ENCODE measurements at regions not wholly inside any gene's neighbourhood (a gene's known extent, or its start where the extent isn't known, plus 50 kb on each side); places are given as distances from the start of the nearest gene placed in this dataset.
A peak's percentile ranks its signal among the peaks of the same experiment; 100 is the strongest.
"Not testable (repeated sequence)": the region's sequence is repeated elsewhere in the genome, so short reads cannot be mapped to it uniquely, and the experiment has no call there.

GRCh38 chr14:55846826-55847446, 266.9 kb downstream of the KTN1 start:
- DNase-seq (ENCODE audit: low read depth in 2 of 2), result no peak

- peak; percentile 63 for DNase-seq (ENCODE audit: low read depth in 2 of 2)
Observed at GRCh38 chr14:55847766-55848165, 267.8 kb downstream of the KTN1 start.

- DNase-seq (ENCODE audit: low read depth in 2 of 2), result no peak
Observed at GRCh38 chr14:55848964-55849363, 269.0 kb downstream of the KTN1 start.

- DNase-seq (ENCODE audit: low read depth in 2 of 2), result no peak
Observed at GRCh38 chr14:55849833-55850232, 268.4 kb upstream of the PELI2 start.

GRCh38 chr14:55850825-55851241, 267.4 kb upstream of the PELI2 start:
- peak; percentile 37 to 45 for DNase-seq (ENCODE audit: low read depth in 2 of 2)

GRCh38 chr14:55851301-55851700, 266.9 kb upstream of the PELI2 start:
- DNase-seq (ENCODE audit: low read depth in 2 of 2), result no peak

GRCh38 chr14:55851961-55852360, 266.2 kb upstream of the PELI2 start:
- no peak for DNase-seq (ENCODE audit: low read depth in 2 of 2)

GRCh38 chr14:55855751-55856150, 262.5 kb upstream of the PELI2 start:
- no peak for DNase-seq (ENCODE audit: low read depth in 2 of 2)

GRCh38 chr14:55858604-55859003, 259.6 kb upstream of the PELI2 start:
- no peak for DNase-seq (ENCODE audit: low read depth in 2 of 2)

GRCh38 chr14:55861561-55861960, 256.6 kb upstream of the PELI2 start:
- not testable (repeated sequence) for DNase-seq (ENCODE audit: low read depth in 2 of 2)

- DNase-seq (ENCODE audit: low read depth in 2 of 2), result no peak
Observed at GRCh38 chr14:55864890-55865655, 253.1 kb upstream of the PELI2 start.

GRCh38 chr14:55867311-55867710, 250.9 kb upstream of the PELI2 start:
- DNase-seq (ENCODE audit: low read depth in 2 of 2), result no peak

GRCh38 chr14:55867719-55868118, 250.5 kb upstream of the PELI2 start:
- no peak for DNase-seq (ENCODE audit: low read depth in 2 of 2)

- DNase-seq (ENCODE audit: low read depth in 2 of 2), result no peak
Observed at GRCh38 chr14:55869397-55870049, 248.7 kb upstream of the PELI2 start.

GRCh38 chr14:55873169-55873568, 245.0 kb upstream of the PELI2 start:
- no peak for DNase-seq (ENCODE audit: low read depth in 2 of 2)

GRCh38 chr14:55874785-55875184, 243.4 kb upstream of the PELI2 start:
- DNase-seq (ENCODE audit: low read depth in 2 of 2), result no peak

- DNase-seq (ENCODE audit: low read depth in 2 of 2), result peak in 1 of 2 experiments; percentile 10
Observed at GRCh38 chr14:55877942-55878341, 240.3 kb upstream of the PELI2 start.

- DNase-seq (ENCODE audit: low read depth in 2 of 2), result peak; percentile 29 to 40
Observed at GRCh38 chr14:55881577-55882241, 236.5 kb upstream of the PELI2 start.

- no peak for DNase-seq (ENCODE audit: low read depth in 2 of 2)
Observed at GRCh38 chr14:55884819-55885218, 233.4 kb upstream of the PELI2 start.

GRCh38 chr14:55889124-55889523, 229.1 kb upstream of the PELI2 start:
- DNase-seq (ENCODE audit: low read depth in 2 of 2), result no peak

GRCh38 chr14:55891692-55892091, 226.5 kb upstream of the PELI2 start:
- DNase-seq (ENCODE audit: low read depth in 2 of 2), result no peak

GRCh38 chr14:55892906-55893305, 225.3 kb upstream of the PELI2 start:
- DNase-seq (ENCODE audit: low read depth in 2 of 2), result no peak

All from fibroblast of skin of left quadriceps (primary cell).